LNCaP clone FGC (cell line): ENCODE measurements at regions not wholly inside any gene's neighbourhood (a gene's known extent, or its start where the extent isn't known, plus 50 kb on each side); places are given as distances from the start of the nearest gene placed in this dataset.

Experiments used
- DNase-seq: peaks from one replicate; pipeline ENCODE4 v3.0.0-alpha.2; 2011; ENCODE audit warnings: low read depth
- H3K4me3 ChIP-seq: 2 replicates; pipeline ENCODE4 v1.5.1; 2011; ENCODE audit warnings: mild to moderate bottlenecking, low read depth, low read length, control low read depth
- TF ChIP-seq, protein P1 (sequence below): IDR thresholded peaks from 2 replicates; pipeline ENCODE4 v1.5.1; 2012; ENCODE audit warnings: mild to moderate bottlenecking; ENCODE audit not compliant: control insufficient read depth, insufficient read depth; ENCODE audit errors: extremely low read depth

DNA sequence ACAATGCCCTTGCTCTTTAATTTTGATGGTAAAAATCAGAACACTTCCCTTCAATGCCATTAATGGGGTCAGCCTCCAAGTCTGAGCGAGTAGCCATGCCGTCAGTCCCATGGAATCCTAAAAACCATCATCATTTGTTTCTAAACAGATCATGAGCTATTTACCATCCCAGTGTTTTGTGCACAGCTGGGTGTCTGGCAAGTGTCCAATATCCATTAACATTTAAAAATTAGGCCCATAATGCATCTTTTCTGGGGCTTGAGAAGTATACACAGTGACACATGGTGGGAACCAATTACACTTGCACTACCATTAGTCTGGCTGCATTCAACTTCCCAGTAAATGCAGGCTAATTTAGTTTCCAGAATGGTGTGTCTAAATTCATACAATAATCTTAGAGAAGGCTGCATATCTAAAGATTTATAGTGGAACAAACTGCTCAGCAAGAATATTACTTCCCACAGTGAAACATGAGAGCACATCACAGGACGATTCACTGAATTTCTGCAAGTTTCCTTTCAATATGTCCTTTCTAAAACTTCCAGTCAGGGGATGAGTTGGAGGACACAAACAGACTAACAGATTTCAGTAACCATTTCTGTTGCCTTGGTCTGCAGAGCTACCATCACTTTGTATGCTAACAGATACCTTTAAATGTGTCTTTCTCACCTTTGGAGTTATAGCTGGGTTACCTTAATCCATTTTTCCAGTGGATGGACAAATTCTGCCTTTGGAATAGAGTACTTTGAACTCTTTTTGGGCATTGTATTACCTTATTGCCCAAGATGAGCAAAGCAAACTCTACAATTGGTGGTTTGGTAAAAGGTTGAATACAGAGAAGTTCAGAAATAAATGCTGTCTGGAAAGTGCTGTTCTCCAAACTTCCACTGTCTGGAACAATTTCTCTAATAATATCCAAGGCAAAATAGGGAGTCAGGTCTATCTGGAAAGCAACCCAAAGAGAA, 258.0 kb downstream of the PTBP2 start:
- TF ChIP-seq, protein P1, sequence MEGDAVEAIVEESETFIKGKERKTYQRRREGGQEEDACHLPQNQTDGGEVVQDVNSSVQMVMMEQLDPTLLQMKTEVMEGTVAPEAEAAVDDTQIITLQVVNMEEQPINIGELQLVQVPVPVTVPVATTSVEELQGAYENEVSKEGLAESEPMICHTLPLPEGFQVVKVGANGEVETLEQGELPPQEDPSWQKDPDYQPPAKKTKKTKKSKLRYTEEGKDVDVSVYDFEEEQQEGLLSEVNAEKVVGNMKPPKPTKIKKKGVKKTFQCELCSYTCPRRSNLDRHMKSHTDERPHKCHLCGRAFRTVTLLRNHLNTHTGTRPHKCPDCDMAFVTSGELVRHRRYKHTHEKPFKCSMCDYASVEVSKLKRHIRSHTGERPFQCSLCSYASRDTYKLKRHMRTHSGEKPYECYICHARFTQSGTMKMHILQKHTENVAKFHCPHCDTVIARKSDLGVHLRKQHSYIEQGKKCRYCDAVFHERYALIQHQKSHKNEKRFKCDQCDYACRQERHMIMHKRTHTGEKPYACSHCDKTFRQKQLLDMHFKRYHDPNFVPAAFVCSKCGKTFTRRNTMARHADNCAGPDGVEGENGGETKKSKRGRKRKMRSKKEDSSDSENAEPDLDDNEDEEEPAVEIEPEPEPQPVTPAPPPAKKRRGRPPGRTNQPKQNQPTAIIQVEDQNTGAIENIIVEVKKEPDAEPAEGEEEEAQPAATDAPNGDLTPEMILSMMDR = no peak
- H3K4me3 ChIP-seq = no peak overlapping the region
- no peak for DNase-seq

GRCh38 chr1:96980448-96980847, 258.9 kb downstream of the PTBP2 start:
- DNase-seq = no peak
- no peak overlapping the region for H3K4me3 ChIP-seq
- TF ChIP-seq, protein P1 = no peak

DNA sequence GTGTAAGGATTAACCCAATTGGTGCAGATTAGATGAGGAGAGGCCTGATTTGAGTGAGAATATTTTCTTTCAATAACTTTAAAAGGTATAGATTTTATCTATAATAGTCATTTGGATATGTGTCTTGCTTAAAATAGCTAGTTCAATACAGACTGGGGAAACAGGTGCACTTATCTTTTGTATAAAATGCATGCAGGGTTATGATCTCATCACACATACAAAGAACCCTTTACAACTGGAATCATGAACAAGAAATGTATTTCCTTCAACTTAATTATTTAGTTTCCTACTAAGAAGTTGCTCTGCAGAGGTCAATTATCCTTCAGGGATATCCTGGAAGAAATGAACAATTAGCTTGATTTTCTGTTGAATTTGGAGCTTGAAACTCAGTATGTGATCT, 259.6 kb downstream of the PTBP2 start:
- DNase-seq = no peak
- TF ChIP-seq, protein P1 = no peak
- H3K4me3 ChIP-seq = no peak overlapping the region

GRCh38 chr1:96982118-96982517, 260.5 kb downstream of the PTBP2 start:
- H3K4me3 ChIP-seq = no peak overlapping the region

DNA sequence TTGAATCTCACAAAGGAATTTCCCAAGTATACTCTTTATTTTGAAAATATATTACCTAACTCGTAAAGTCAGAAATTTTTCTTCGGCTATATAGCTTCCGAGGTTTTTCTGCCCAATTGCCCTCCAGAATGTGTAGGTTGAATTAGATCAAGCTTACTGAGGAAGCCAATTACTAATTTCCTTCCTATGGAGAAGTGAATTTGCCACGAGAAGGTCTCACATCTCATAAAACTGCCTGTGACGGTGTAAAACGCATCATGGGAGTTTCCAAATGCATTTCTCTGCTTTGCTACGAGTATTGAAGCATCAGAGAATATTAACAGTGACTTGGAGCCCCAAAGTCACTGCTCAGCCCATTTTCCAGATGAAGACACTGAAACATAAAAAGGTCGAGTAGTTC, 262.3 kb downstream of the PTBP2 start:
- no peak overlapping the region for H3K4me3 ChIP-seq

More at GRCh38 chr1:96982118-96982517, 260.5 kb downstream of the PTBP2 start:
- DNase-seq = no peak
- TF ChIP-seq, protein P1 = no peak

DNA sequence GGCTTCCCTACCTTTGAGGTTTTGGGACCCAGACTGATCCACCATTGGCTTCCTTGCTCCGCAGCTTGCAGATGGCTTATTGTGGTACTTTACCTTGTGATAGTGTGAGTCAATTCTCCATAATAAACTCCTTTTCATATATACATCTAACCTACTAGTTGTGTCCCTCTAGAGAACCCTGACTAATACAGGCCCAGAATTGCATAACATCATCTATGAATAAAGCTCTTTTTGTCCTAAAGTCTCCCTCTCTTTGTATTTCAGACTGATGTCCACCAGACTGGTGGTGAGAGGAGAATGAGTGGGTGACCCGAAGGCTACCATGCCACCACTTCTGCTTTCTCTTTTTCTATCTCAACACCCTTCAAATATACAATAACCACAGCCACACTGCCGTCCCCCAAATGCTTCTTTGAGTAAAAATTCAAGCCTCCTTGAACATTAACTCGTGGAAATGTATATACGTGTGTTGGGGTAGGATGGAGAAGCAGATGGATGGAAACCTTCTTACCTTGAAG, 265.7 kb downstream of the PTBP2 start:
- TF ChIP-seq, protein P1 = no peak
- H3K4me3 ChIP-seq = no peak overlapping the region
- no peak for DNase-seq

More for the DNA sequence above, 262.3 kb downstream of the PTBP2 start:
- TF ChIP-seq, protein P1 = no peak
- no peak for DNase-seq
